Fibroblast of lung (primary cell): ENCODE measurements at regions not wholly inside any gene's neighbourhood (a gene's known extent, or its start where the extent isn't known, plus 50 kb on each side); places are given as distances from the start of the nearest gene placed in this dataset.

Experiments used
- DNase-seq, 2 donors: peaks; one replicate each; pipeline versions ENCODE4 v3.0.0 to v3.0.0-alpha.2; 2010; ENCODE audit warnings: low read depth in 2 of 2
- H2AFZ ChIP-seq: 2 replicates; pipeline ENCODE4 v1.5.1; 2012; ENCODE audit warnings: low read length, control low read depth, inconsistent platforms
- H3K27ac ChIP-seq: 2 replicates; pipeline ENCODE4 v1.5.1; 2011; ENCODE audit warnings: low read length, control low read depth; ENCODE audit not compliant: insufficient read depth
- H3K27me3 ChIP-seq: 2 replicates; pipeline ENCODE4 v1.5.1; 2011; ENCODE audit warnings: mild to moderate bottlenecking, low read length; ENCODE audit not compliant: control insufficient read depth, insufficient read depth
- H3K36me3 ChIP-seq: 2 replicates; pipeline ENCODE4 v1.5.1; 2011; ENCODE audit warnings: low read length; ENCODE audit not compliant: control insufficient read depth, insufficient read depth
- H3K4me1 ChIP-seq: 2 replicates; pipeline ENCODE4 v1.5.1; 2011; ENCODE audit warnings: low read length; ENCODE audit not compliant: control insufficient read depth, insufficient read depth; ENCODE audit errors: extremely low read depth
- H3K4me2 ChIP-seq: 2 replicates; pipeline ENCODE4 v1.5.1; 2011; ENCODE audit warnings: low read length, control low read depth; ENCODE audit not compliant: insufficient read depth; ENCODE audit errors: extremely low read depth
- H3K4me3 ChIP-seq, 4 experiments: fragments of 200-600 bp in 1 of 4; sonication (generic) in 1 of 4; replicated peaks in 1 of 4; 2 replicates each; pipeline ENCODE4 v1.5.1; 2011 to 2016; ENCODE audit warnings: low read length in 4 of 4, low read depth in 3 of 4, mild to moderate bottlenecking in 3 of 4, control low read depth in 2 of 4, inconsistent platforms in 1 of 4, mixed read lengths in 1 of 4; ENCODE audit not compliant: insufficient read depth in 1 of 4; ENCODE audit errors: control extremely low read depth in 1 of 4
- H3K79me2 ChIP-seq: 2 replicates; pipeline ENCODE4 v1.5.1; 2012; ENCODE audit warnings: mild to moderate bottlenecking, low read length, inconsistent platforms; ENCODE audit not compliant: control insufficient read depth, insufficient read depth
- H3K9ac ChIP-seq: 2 replicates; pipeline ENCODE4 v1.5.1; 2011; ENCODE audit warnings: mild to moderate bottlenecking, low read length, control low read depth; ENCODE audit not compliant: insufficient read depth
- H3K9me3 ChIP-seq: 2 replicates; pipeline ENCODE4 v1.5.1; 2012; ENCODE audit warnings: low read depth, low read length; ENCODE audit not compliant: control insufficient read depth, insufficient read depth
- H4K20me1 ChIP-seq: 2 replicates; pipeline ENCODE4 v1.5.1; 2011; ENCODE audit warnings: low read length; ENCODE audit not compliant: control insufficient read depth, insufficient read depth; ENCODE audit errors: extremely low read depth
- CTCF ChIP-seq, 2 donors: IDR thresholded peaks in 1 of 2; conservative IDR thresholded peaks in 1 of 2; 1 replicate in 1 of 2; 2 replicates in 1 of 2; pipeline ENCODE4 v1.5.1; 2011 to 2012; ENCODE audit warnings: low read length in 2 of 2, control low read depth in 1 of 2, inconsistent platforms in 1 of 2, low read depth in 1 of 2, mild to moderate bottlenecking in 1 of 2
- EZH2 ChIP-seq: IDR thresholded peaks from 2 replicates; pipeline ENCODE4 v1.5.1; 2012; ENCODE audit warnings: low read length, control low read depth, mild to moderate bottlenecking; ENCODE audit errors: missing control alignments

- DNase-seq, result no peak
- no peak overlapping the region for H3K27ac ChIP-seq
- no peak for TF ChIP-seq CTCF (conservative IDR thresholded peaks at IDR 0.05 in 1 of 2, IDR thresholded peaks at IDR 0.05 in 1 of 2; ENCODE audit: low read depth in 1 of 2, low read length in 2 of 2)
- no peak for TF ChIP-seq EZH2
Measured at GRCh38 chr3:24905266-24905665, 410.6 kb upstream of the THRB start.

GRCh38 chr3:24907106-24907505, 412.5 kb upstream of the THRB start:
- H3K4me2 ChIP-seq, result no peak overlapping the region
- H3K4me1 ChIP-seq, result no peaks in the 10 kb centered on the region
- H3K9ac ChIP-seq, result no peak overlapping the region
- no peak overlapping the region for H2AFZ ChIP-seq
- H3K27me3 ChIP-seq, result no peaks in the 10 kb centered on the region
- no peak overlapping the region for H3K27ac ChIP-seq
- H3K4me3 ChIP-seq, result no peak overlapping the region
- peak in 1 of 2 donors; percentile 46 for DNase-seq
- TF ChIP-seq CTCF (conservative IDR thresholded peaks at IDR 0.05 in 1 of 2, IDR thresholded peaks at IDR 0.05 in 1 of 2; ENCODE audit: low read depth in 1 of 2, low read length in 2 of 2) (no peak), EZH2 (no peak)
- H3K9me3 ChIP-seq, result no peaks in the 10 kb centered on the region
- no peaks in the 10 kb centered on the region for H4K20me1 ChIP-seq
- H3K36me3 ChIP-seq, result no peaks in the 10 kb centered on the region
- no peaks in the 10 kb centered on the region for H3K79me2 ChIP-seq

More at GRCh38 chr3:24905266-24905665, 410.6 kb upstream of the THRB start:
- Histone ChIP-seq H4K20me1 (no peaks in the 10 kb centered on the region), H3K27me3 (no peaks in the 10 kb centered on the region), H3K4me3 (no peak overlapping the region), H3K4me2 (no peak overlapping the region), H3K79me2 (no peaks in the 10 kb centered on the region), H3K9ac (no peak overlapping the region), H2AFZ (no peak overlapping the region), H3K36me3 (no peaks in the 10 kb centered on the region), H3K4me1 (no peaks in the 10 kb centered on the region), H3K9me3 (no peaks in the 10 kb centered on the region)

- no peaks in the 10 kb centered on the region for H3K4me1 ChIP-seq
- no peaks in the 10 kb centered on the region for H3K36me3 ChIP-seq
- H3K9me3 ChIP-seq, result no peaks in the 10 kb centered on the region
- H3K27me3 ChIP-seq, result no peaks in the 10 kb centered on the region
- TF ChIP-seq CTCF (conservative IDR thresholded peaks at IDR 0.05 in 1 of 2, IDR thresholded peaks at IDR 0.05 in 1 of 2; ENCODE audit: low read depth in 1 of 2, low read length in 2 of 2), result no peak
- H2AFZ ChIP-seq, result no peak overlapping the region
- no peak overlapping the region for H3K4me2 ChIP-seq
- no peak overlapping the region for H3K4me3 ChIP-seq
- H3K27ac ChIP-seq, result no peak overlapping the region
- no peaks in the 10 kb centered on the region for H4K20me1 ChIP-seq
- no peak for DNase-seq
- no peaks in the 10 kb centered on the region for H3K79me2 ChIP-seq
- H3K9ac ChIP-seq, result no peak overlapping the region
Measured at GRCh38 chr3:24911076-24911475, 416.4 kb upstream of the THRB start.
